ENCODE measurements at regions not wholly inside any gene's neighbourhood (a gene's known extent, or its start where the extent isn't known, plus 50 kb on each side); places are given as distances from the start of the nearest gene placed in this dataset.

- no peak for FAIRE-seq
- H3K4me3 Mint-ChIP-seq (ENCODE audit: unreplicated experiment) = no peak overlapping the region
Measured at GRCh38 chr2:180892091-180892490, 88.3 kb upstream of the UBE2E3 start.

GRCh38 chr2:180891360-180891759 lies 89.0 kb upstream of the UBE2E3 start:
- no peaks in the 10 kb centered on the region for H3K9me3 ChIP-seq (ENCODE audit: insufficient read depth, low read depth, low read length)
- no peaks in the 10 kb centered on the region for H4K20me1 ChIP-seq (ENCODE audit: insufficient read depth, low read length)
- H3K4me2 ChIP-seq (ENCODE audit: low read length) = no peak overlapping the region
- Mint-ChIP-seq H3K36me3 (ENCODE audit: low read depth, unreplicated experiment) (no peaks in the 10 kb centered on the region), H3K9me3 (ENCODE audit: unreplicated experiment) (no peaks in the 10 kb centered on the region), H3K4me3 (ENCODE audit: unreplicated experiment) (no peak overlapping the region), H3K27ac (ENCODE audit: unreplicated experiment) (no peak overlapping the region), H3K4me1 (ENCODE audit: low read depth, unreplicated experiment) (no peaks in the 10 kb centered on the region), H3K27me3 (ENCODE audit: low read depth, unreplicated experiment) (no peaks in the 10 kb centered on the region)
- H3K27ac ChIP-seq (ENCODE audit: low read depth, low read length) = no peak overlapping the region
- H3K27me3 ChIP-seq (ENCODE audit: insufficient read depth, low read length) = no peaks in the 10 kb centered on the region
- TF ChIP-seq CTCF (IDR thresholded peaks at IDR 0.05; ENCODE audit: insufficient read depth, low read depth, low read length) = no peak
- no peak for TF ChIP-seq EZH2 (IDR thresholded peaks at IDR 0.05; ENCODE audit: insufficient read depth, low read length)
- no peak for FAIRE-seq
- no peaks in the 10 kb centered on the region for H3K4me1 ChIP-seq (ENCODE audit: insufficient read depth, low read length)
- H3K4me3 ChIP-seq (ENCODE audit: insufficient read depth, low read depth, low read length) = no peak overlapping the region
- no peak overlapping the region for H3K9ac ChIP-seq (ENCODE audit: low read length)
- no peaks in the 10 kb centered on the region for H3K79me2 ChIP-seq (ENCODE audit: insufficient read depth, low read length)
- DNase-seq (ENCODE audit: low read depth) = no peak
- H2AFZ ChIP-seq (ENCODE audit: low read depth, low read length) = no peak overlapping the region
- no peaks in the 10 kb centered on the region for H3K36me3 ChIP-seq (ENCODE audit: insufficient read depth, low read length)

More at GRCh38 chr2:180892091-180892490, 88.3 kb upstream of the UBE2E3 start:
- DNase-seq (ENCODE audit: low read depth) = no peak
- H3K9ac ChIP-seq (ENCODE audit: low read length) = no peak overlapping the region
- H2AFZ ChIP-seq (ENCODE audit: low read depth, low read length) = no peak overlapping the region
- no peaks in the 10 kb centered on the region for H3K79me2 ChIP-seq (ENCODE audit: insufficient read depth, low read length)
- Mint-ChIP-seq H3K36me3 (ENCODE audit: low read depth, unreplicated experiment) (no peaks in the 10 kb centered on the region), H3K4me1 (ENCODE audit: low read depth, unreplicated experiment) (no peaks in the 10 kb centered on the region), H3K27me3 (ENCODE audit: low read depth, unreplicated experiment) (no peaks in the 10 kb centered on the region), H3K27ac (ENCODE audit: unreplicated experiment) (no peak overlapping the region), H3K9me3 (ENCODE audit: unreplicated experiment) (no peaks in the 10 kb centered on the region)
- H3K4me1 ChIP-seq (ENCODE audit: insufficient read depth, low read length) = no peaks in the 10 kb centered on the region
- H3K27me3 ChIP-seq (ENCODE audit: insufficient read depth, low read length) = no peaks in the 10 kb centered on the region
- no peak overlapping the region for H3K4me3 ChIP-seq (ENCODE audit: insufficient read depth, low read depth, low read length)
- no peaks in the 10 kb centered on the region for H4K20me1 ChIP-seq (ENCODE audit: insufficient read depth, low read length)
- H3K4me2 ChIP-seq (ENCODE audit: low read length) = no peak overlapping the region
- H3K9me3 ChIP-seq (ENCODE audit: insufficient read depth, low read depth, low read length) = no peaks in the 10 kb centered on the region
- H3K27ac ChIP-seq (ENCODE audit: low read depth, low read length) = no peak overlapping the region
- TF ChIP-seq CTCF (IDR thresholded peaks at IDR 0.05; ENCODE audit: insufficient read depth, low read depth, low read length) (no peak), EZH2 (IDR thresholded peaks at IDR 0.05; ENCODE audit: insufficient read depth, low read length) (no peak)
- no peaks in the 10 kb centered on the region for H3K36me3 ChIP-seq (ENCODE audit: insufficient read depth, low read length)

- no peaks in the 10 kb centered on the region for H3K9me3 ChIP-seq (ENCODE audit: insufficient read depth, low read depth, low read length)
- H4K20me1 ChIP-seq (ENCODE audit: insufficient read depth, low read length) = no peaks in the 10 kb centered on the region
- H3K4me3 ChIP-seq (ENCODE audit: insufficient read depth, low read depth, low read length) = no peak overlapping the region
- Mint-ChIP-seq H3K4me3 (ENCODE audit: unreplicated experiment) (no peak overlapping the region), H3K4me1 (ENCODE audit: low read depth, unreplicated experiment) (no peaks in the 10 kb centered on the region), H3K36me3 (ENCODE audit: low read depth, unreplicated experiment) (no peaks in the 10 kb centered on the region), H3K9me3 (ENCODE audit: unreplicated experiment) (no peaks in the 10 kb centered on the region), H3K27me3 (ENCODE audit: low read depth, unreplicated experiment) (no peaks in the 10 kb centered on the region), H3K27ac (ENCODE audit: unreplicated experiment) (no peak overlapping the region)
- H3K27ac ChIP-seq (ENCODE audit: low read depth, low read length) = no peak overlapping the region
- no peak for FAIRE-seq
- H3K79me2 ChIP-seq (ENCODE audit: insufficient read depth, low read length) = no peaks in the 10 kb centered on the region
- no peak overlapping the region for H3K9ac ChIP-seq (ENCODE audit: low read length)
- no peak for DNase-seq (ENCODE audit: low read depth)
- H3K4me1 ChIP-seq (ENCODE audit: insufficient read depth, low read length) = no peaks in the 10 kb centered on the region
- no peaks in the 10 kb centered on the region for H3K36me3 ChIP-seq (ENCODE audit: insufficient read depth, low read length)
- TF ChIP-seq CTCF (IDR thresholded peaks at IDR 0.05; ENCODE audit: insufficient read depth, low read depth, low read length) (no peak), EZH2 (IDR thresholded peaks at IDR 0.05; ENCODE audit: insufficient read depth, low read length) (no peak)
- no peak overlapping the region for H2AFZ ChIP-seq (ENCODE audit: low read depth, low read length)
- no peak overlapping the region for H3K4me2 ChIP-seq (ENCODE audit: low read length)
- no peaks in the 10 kb centered on the region for H3K27me3 ChIP-seq (ENCODE audit: insufficient read depth, low read length)
Measured at GRCh38 chr2:180890781-180891180, 89.6 kb upstream of the UBE2E3 start.

Data from astrocyte (in vitro differentiated cells and primary cell).